Adrenal gland (tissue), 9 donors: ENCODE measurements at regions not wholly inside any gene's neighbourhood (a gene's known extent, or its start where the extent isn't known, plus 50 kb on each side); places are given as distances from the start of the nearest gene placed in this dataset.

Source experiments
- DNase-seq, 7 donors: peaks; one replicate each; pipeline ENCODE4 v3.0.0-alpha.2; 2019 to 2020
- H3K27ac ChIP-seq, 5 donors: fragments of 200-600 bp; sonication (generic) in 4 of 5; 1 replicate in 3 of 5; 2 replicates in 2 of 5; pipeline versions ENCODE4 v1.5.1 to v1.8.0; 2016 to 2020; ENCODE audit warnings: mild to moderate bottlenecking in 1 of 5
- H3K27me3 ChIP-seq: fragments of 200-600 bp; 2 replicates; pipeline ENCODE4 v1.8.0; 2021
- H3K36me3 ChIP-seq, 2 donors: fragments of 200-600 bp; replicated peaks in 1 of 2; 1 replicate in 1 of 2; 2 replicates in 1 of 2; pipeline versions ENCODE4 v1.5.1 to v1.8.0; 2018 to 2022
- H3K4me1 ChIP-seq, 2 donors: fragments of 200-600 bp; replicated peaks in 1 of 2; 1 replicate in 1 of 2; 2 replicates in 1 of 2; pipeline versions ENCODE4 v1.5.1 to v1.8.0; 2018 to 2021
- H3K4me3 ChIP-seq, 4 donors: fragments of 200-600 bp; sonication (generic) in 3 of 4; one replicate each; pipeline ENCODE4 v1.5.1; 2016 to 2018
- H3K9me3 ChIP-seq, 3 donors: fragments of 200-600 bp; sonication (generic) in 1 of 3; replicated peaks in 1 of 3; 1 replicate in 2 of 3; 2 replicates in 1 of 3; pipeline versions ENCODE4 v1.5.1 to v1.8.0; 2016 to 2021
- CTCF ChIP-seq, 6 experiments: fragments of 450-650 bp in 4 of 6; fragments of 200-600 bp in 2 of 6; sonication (generic) in 1 of 6; IDR thresholded peaks; 1 replicate in 5 of 6; 2 replicates in 1 of 6; pipeline versions ENCODE4 v1.5.1 to v1.8.0; 2016 to 2021; ENCODE audit warnings: antibody characterized with exemption in 6 of 6, mild to moderate bottlenecking in 2 of 6, moderate library complexity in 1 of 6
- POLR2A ChIP-seq, 2 donors: fragments of 450-650 bp; IDR thresholded peaks; one replicate each; pipeline ENCODE4 v1.6.1; 2017; ENCODE audit warnings: antibody characterized with exemption in 2 of 2, mild to moderate bottlenecking in 2 of 2, moderate library complexity in 1 of 2
- WGBS, 4 donors: extraction: QIAGEN DNeasy Blood & Tissue Kit in 2 of 4; methylation state at CpG; one replicate each; pipeline versions ENCODE4 v1.1.5 to v1.1.7; 2013 to 2017; 5-methylcytosine and 5-hydroxymethylcytosine counted together
- intact Hi-C, 2 donors: fragments of 100-400 bp; cut with DNase I; formaldehyde crosslinking; loops; one replicate each; pipeline versions ENCODE4 v1.14.1 to v1.15.0; 2022 to 2023
- donor health status: healthy with polysubstance abuse.
- donor health status: Bipolar disorder and iron deficiency.
- donor health status: DM: yes; HTN: yes; CAD: no.
- donor health status: DM: no; HTN: no; CAD: no.
- donor health status: DM: no; HTN: no; CAD: no.

DNA sequence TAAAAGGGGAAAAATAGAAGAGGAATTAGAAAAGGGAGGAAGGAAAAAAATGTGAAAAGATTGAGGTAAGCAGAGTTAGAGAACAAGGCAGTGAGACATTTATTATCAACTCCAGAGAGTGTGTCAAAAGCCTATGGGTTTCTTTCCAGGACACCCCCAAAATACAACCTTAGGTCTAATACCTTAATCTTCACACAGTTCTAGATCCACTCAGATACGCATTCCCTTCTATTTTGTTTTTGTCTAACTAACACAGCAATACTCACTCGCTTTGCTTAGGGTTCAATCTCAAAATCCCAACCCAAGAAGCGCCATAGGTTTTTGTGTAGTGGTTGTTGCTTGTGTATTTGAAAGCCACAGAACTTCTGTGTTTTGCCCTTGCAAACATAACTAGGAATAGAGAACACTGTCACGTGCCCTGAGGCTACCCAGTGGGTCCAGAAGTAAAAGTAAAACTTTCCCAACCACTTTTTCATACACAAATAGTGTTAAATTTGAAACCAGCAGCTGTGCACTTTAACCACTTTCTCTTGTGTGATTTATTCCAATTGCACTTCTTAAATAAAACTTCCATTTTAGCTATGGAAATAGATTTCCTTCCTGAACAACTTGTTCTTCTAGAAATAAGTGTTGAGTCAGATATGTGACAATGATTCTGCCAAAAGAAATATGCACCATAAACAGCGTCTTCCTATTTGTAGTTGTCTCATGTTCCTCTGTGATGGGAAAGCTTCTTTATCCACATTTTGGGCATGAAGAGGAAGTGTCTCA, 414.7 kb upstream of the GHITM start:
- intact Hi-C loops, result no loop called here
- TF ChIP-seq CTCF (IDR thresholded peaks at IDR 0.05) (no peak), POLR2A (IDR thresholded peaks at IDR 0.05) (no peak)
- H3K4me1 ChIP-seq, result no peaks in the 10 kb centered on the region
- no peak overlapping the region for H3K4me3 ChIP-seq
- peak overlapping the region in 1 of 5 donors; percentile 35 for H3K27ac ChIP-seq
- WGBS, 4 donors, result 75 to 84% (median 78%) methylated on average over 5 of the region's 5 CpGs
- no peaks in the 10 kb centered on the region for H3K27me3 ChIP-seq
- no peaks in the 10 kb centered on the region for H3K36me3 ChIP-seq
- no peaks in the 10 kb centered on the region for H3K9me3 ChIP-seq
- DNase-seq, result no peak

- no peak for DNase-seq
- no peaks in the 10 kb centered on the region for H3K27me3 ChIP-seq
- H3K36me3 ChIP-seq, result no peaks in the 10 kb centered on the region
- 82 to 97% (median 91%) methylated on average over 1 of the region's 1 CpG for WGBS, 4 donors
- no peaks in the 10 kb centered on the region for H3K4me1 ChIP-seq
- no peaks in the 10 kb centered on the region for H3K9me3 ChIP-seq
- TF ChIP-seq CTCF (IDR thresholded peaks at IDR 0.05) (no peak), POLR2A (IDR thresholded peaks at IDR 0.05) (no peak)
- intact Hi-C loops, result no loop called here
- no peak overlapping the region for H3K27ac ChIP-seq
- no peak overlapping the region for H3K4me3 ChIP-seq
Measured at GRCh38 chr10:83725567-83725966, 413.7 kb upstream of the GHITM start.

DNA sequence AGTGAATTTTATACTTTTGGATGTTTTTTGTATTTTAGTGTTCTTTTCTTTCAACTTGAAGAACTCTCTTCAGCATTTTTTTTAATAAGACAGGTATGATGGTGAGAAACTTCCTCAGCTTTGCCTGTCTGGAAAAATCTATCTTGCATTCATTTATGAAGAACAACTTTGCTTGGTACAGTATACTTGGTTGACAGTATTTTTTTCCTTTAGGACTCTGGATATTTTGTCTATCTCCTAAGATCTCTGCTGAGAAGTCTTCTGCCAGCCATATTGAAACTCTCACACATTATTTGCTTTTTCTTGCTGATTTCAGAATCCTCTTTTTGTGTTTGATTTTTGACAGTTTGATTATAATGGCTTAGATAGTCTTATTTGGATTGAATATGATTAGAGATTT, 405.0 kb upstream of the GHITM start:
- Histone ChIP-seq H3K27me3 (no peaks in the 10 kb centered on the region), H3K4me3 (no peak overlapping the region), H3K9me3 (peaks cover 0 to 11% (median 0%) of the 10 kb centered on the region in 3 donors), H3K27ac (no peak overlapping the region), H3K4me1 (no peaks in the 10 kb centered on the region), H3K36me3 (no peaks in the 10 kb centered on the region)
- DNase-seq, result no peak
- intact Hi-C loops, result no loop called here
- TF ChIP-seq CTCF (IDR thresholded peaks at IDR 0.05), result no peak
- no peak for TF ChIP-seq POLR2A (IDR thresholded peaks at IDR 0.05)

GRCh38 chr10:83736008-83736407, 403.3 kb upstream of the GHITM start:
- intact Hi-C loops, result no loop called here
- 58 to 69% (median 67%) methylated on average over 1 of the region's 1 CpG for WGBS, 4 donors
- no peaks in the 10 kb centered on the region for H3K4me1 ChIP-seq
- TF ChIP-seq POLR2A (IDR thresholded peaks at IDR 0.05) (no peak), CTCF (IDR thresholded peaks at IDR 0.05) (no peak)
- no peak for DNase-seq
- H3K27me3 ChIP-seq, result no peaks in the 10 kb centered on the region
- peaks cover 0 to 11% (median 0%) of the 10 kb centered on the region in 3 donors for H3K9me3 ChIP-seq
- no peaks in the 10 kb centered on the region for H3K36me3 ChIP-seq
- no peak overlapping the region for H3K4me3 ChIP-seq
- no peak overlapping the region for H3K27ac ChIP-seq
